ENCODE measurements at regions not wholly inside any gene's neighbourhood (a gene's known extent, or its start where the extent isn't known, plus 50 kb on each side); places are given as distances from the start of the nearest gene placed in this dataset.

DNA sequence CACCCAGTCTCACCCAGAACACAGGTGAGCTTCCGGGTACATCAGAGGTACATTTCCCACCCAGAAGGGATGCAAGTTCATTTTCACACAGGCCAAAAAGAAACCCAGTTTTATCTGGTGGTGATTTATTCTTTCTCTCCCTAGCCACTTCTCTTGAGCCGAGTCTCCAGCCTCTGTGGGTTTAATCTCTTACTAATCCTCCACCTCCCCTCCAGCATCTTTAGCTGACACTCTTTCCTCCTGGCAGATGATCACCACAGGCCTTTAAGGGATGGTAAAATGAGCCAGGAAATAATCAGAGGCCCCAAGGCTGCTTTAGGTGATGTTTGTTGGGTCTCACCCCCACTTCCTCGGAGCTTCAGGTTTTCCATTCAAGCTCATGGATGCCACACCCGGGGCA is 145.7 kb upstream of the DLX2 start:
- DNase-seq (ENCODE audit: low spot score), result no peak
- no peaks in the 10 kb centered on the region for H3K36me3 ChIP-seq (ENCODE audit: insufficient read depth, low read length)
- no peaks in the 10 kb centered on the region for H3K9me3 ChIP-seq (ENCODE audit: low read length)
- ChIA-PET POLR2A (interaction anchor here (0.5 to 0.6 kb wide), 2 partner anchors 46 to 327 kb away, joined by 3 read pairs; no protein-coding TSS in a partner anchor), CTCF (ENCODE audit: unreplicated experiment) (no interaction called here)
- no peaks in the 10 kb centered on the region for H3K4me1 ChIP-seq (ENCODE audit: insufficient read depth, low read length, poor library complexity, severe bottlenecking)
- H3K79me2 ChIP-seq (ENCODE audit: insufficient read depth, low read depth, low read length), result no peaks in the 10 kb centered on the region
- no peak overlapping the region for H3K27ac ChIP-seq (ENCODE audit: low read depth, low read length, poor library complexity, severe bottlenecking)
- no peak overlapping the region for H3K4me2 ChIP-seq (ENCODE audit: low read length)
- H2AFZ ChIP-seq (ENCODE audit: low read length), result no peak overlapping the region
- no peaks in the 10 kb centered on the region for H3K9me2 ChIP-seq (ENCODE audit: insufficient read depth, low read length)
- TF ChIP-seq CTCF (conservative IDR thresholded peaks at IDR 0.05; ENCODE audit: low read length) (no peak), EZH2phosphoT487 (IDR thresholded peaks at IDR 0.05; ENCODE audit: borderline replicate concordance, low read depth, low read length) (no peak)
- no peaks in the 10 kb centered on the region for H4K20me1 ChIP-seq (ENCODE audit: insufficient read depth, low read length)
- intact Hi-C loops (cut with micrococcal nuclease; ENCODE audit: unreplicated experiment), result no loop called here
- no peak overlapping the region for H3K4me3 ChIP-seq (ENCODE audit: low read depth, low read length, poor library complexity, severe bottlenecking)
- BruUV-seq (replicated peaks), result no TSS peak

DNA sequence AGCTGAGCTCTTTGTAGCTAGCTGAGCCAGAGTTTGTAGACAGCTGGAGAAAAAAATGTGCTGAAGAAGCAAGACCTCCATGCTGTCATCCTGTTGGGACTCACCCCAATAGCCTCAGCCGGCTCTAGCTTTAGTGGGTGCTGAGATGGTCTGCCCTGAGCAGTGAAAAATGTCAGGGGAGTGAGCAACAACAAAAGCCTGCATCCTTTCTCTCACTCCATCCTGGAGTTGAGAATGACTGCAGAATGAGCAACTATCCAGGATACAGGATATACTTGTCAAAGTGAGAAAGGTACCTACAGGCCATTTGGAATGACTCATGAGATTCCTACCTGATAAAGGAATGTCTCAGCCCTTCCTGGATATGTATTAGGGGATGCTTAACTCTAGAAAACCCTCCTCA is 146.1 kb upstream of the DLX2 start:
- Histone ChIP-seq H2AFZ (ENCODE audit: low read length) (no peak overlapping the region), H3K36me3 (ENCODE audit: insufficient read depth, low read length) (no peaks in the 10 kb centered on the region)

More for the DNA sequence above, 146.1 kb upstream of the DLX2 start:
- H3K4me3 ChIP-seq (ENCODE audit: low read depth, low read length, poor library complexity, severe bottlenecking), result no peak overlapping the region
- no TSS peak for BruUV-seq (replicated peaks)
- no peaks in the 10 kb centered on the region for H3K9me2 ChIP-seq (ENCODE audit: insufficient read depth, low read length)
- H3K9me3 ChIP-seq (ENCODE audit: low read length), result no peaks in the 10 kb centered on the region
- CTCF ChIA-PET (ENCODE audit: unreplicated experiment), result no interaction called here
- no peaks in the 10 kb centered on the region for H3K79me2 ChIP-seq (ENCODE audit: insufficient read depth, low read depth, low read length)
- H3K4me2 ChIP-seq (ENCODE audit: low read length), result no peak overlapping the region
- H3K27ac ChIP-seq (ENCODE audit: low read depth, low read length, poor library complexity, severe bottlenecking), result no peak overlapping the region
- H4K20me1 ChIP-seq (ENCODE audit: insufficient read depth, low read length), result no peaks in the 10 kb centered on the region
- TF ChIP-seq CTCF (conservative IDR thresholded peaks at IDR 0.05; ENCODE audit: low read length) (no peak), EZH2phosphoT487 (IDR thresholded peaks at IDR 0.05; ENCODE audit: borderline replicate concordance, low read depth, low read length) (no peak)
- DNase-seq (ENCODE audit: low spot score), result no peak
- no peaks in the 10 kb centered on the region for H3K4me1 ChIP-seq (ENCODE audit: insufficient read depth, low read length, poor library complexity, severe bottlenecking)
- POLR2A ChIA-PET, result interaction anchor here (0.5 to 0.6 kb wide), 2 partner anchors 46 to 327 kb away, joined by 3 read pairs; no protein-coding TSS in a partner anchor
- intact Hi-C loops (cut with micrococcal nuclease; ENCODE audit: unreplicated experiment), result no loop called here
